GM12872 (cell line): ENCODE measurements at regions not wholly inside any gene's neighbourhood (a gene's known extent, or its start where the extent isn't known, plus 50 kb on each side); places are given as distances from the start of the nearest gene placed in this dataset.

Experiments
- TF ChIP-seq, protein P1 (sequence below): IDR thresholded peaks from 3 replicates; pipeline ENCODE4 v1.5.1; 2011; ENCODE audit warnings: low read depth, mild to moderate bottlenecking, low read length, moderate library complexity; ENCODE audit not compliant: insufficient read depth

- TF ChIP-seq, protein P1, sequence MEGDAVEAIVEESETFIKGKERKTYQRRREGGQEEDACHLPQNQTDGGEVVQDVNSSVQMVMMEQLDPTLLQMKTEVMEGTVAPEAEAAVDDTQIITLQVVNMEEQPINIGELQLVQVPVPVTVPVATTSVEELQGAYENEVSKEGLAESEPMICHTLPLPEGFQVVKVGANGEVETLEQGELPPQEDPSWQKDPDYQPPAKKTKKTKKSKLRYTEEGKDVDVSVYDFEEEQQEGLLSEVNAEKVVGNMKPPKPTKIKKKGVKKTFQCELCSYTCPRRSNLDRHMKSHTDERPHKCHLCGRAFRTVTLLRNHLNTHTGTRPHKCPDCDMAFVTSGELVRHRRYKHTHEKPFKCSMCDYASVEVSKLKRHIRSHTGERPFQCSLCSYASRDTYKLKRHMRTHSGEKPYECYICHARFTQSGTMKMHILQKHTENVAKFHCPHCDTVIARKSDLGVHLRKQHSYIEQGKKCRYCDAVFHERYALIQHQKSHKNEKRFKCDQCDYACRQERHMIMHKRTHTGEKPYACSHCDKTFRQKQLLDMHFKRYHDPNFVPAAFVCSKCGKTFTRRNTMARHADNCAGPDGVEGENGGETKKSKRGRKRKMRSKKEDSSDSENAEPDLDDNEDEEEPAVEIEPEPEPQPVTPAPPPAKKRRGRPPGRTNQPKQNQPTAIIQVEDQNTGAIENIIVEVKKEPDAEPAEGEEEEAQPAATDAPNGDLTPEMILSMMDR = no peak
These were observed 275.9 kb downstream of the MAN2A1 start for GRCh38 chr5:109965634-109966033.

DNA sequence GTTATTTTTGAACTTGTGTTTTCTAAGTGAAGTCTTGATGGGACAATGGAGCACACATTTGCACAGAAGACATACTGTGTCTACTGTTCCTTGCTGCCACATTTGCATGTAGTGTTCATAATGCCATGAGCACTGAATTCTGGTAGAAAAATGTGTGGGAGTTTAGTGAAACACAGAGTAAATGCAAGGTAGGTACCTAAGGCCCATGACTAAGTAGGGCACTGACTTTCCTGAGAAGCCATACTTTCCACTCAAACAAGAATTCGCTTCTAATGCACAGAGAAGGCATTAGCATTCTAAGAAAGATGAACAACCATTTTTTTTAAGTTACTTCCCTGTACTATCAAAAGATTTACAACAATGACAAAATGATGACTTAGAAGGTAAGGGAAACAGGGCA, 282.2 kb downstream of the MAN2A1 start:
- TF ChIP-seq, protein P1 = no peak

GRCh38 chr5:109981979-109982378, 292.3 kb downstream of the MAN2A1 start:
- TF ChIP-seq, protein P1 = no peak

DNA sequence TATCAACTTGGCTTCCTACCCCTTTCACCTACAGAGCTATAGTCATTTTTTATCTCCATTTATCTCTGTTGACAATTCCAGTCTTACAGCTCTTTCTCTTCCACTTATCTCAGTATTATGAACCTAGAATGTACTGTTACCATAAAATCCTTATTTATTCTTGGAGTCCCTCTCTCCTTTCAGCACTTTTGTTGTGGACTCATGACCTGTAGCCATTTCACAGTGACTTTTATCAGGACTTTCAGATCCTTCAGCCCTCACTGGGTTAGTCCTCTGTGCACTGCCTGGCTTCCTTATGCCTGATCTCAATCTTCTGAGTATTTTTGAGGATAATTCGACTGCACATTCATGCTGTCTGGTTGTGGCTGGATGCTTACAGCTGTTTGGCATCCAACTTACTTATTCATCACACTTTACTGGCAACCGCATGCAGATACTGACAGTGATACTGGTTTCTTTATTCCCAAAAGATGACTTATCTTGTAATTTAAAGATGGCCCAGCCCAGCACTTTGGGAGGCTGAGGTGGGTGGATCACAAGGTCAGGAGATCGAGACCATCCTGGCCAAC, 293.3 kb downstream of the MAN2A1 start:
- TF ChIP-seq, protein P1 = no peak

GRCh38 chr5:109986726-109987125, 297.0 kb downstream of the MAN2A1 start:
- TF ChIP-seq, protein P1 = no peak

DNA sequence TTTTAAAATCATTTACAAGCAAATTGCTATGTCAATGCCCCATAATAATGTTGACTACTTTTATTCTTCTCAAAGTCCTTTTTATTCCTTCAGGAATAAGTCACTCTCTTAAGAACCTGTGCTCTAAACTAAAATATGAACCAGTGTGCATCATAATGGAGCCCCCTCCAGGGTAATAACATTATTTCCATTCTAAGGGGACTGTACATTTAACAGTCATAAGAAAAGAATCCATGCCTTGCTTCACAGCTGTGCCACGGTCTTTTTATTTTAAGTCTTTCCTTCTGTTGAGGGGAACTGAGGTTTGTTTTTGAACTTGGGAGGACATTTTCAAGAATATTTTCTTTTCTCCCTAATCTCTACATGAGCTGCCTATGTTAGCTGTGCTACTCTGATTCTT, 297.6 kb downstream of the MAN2A1 start:
- TF ChIP-seq, protein P1 = no peak

DNA sequence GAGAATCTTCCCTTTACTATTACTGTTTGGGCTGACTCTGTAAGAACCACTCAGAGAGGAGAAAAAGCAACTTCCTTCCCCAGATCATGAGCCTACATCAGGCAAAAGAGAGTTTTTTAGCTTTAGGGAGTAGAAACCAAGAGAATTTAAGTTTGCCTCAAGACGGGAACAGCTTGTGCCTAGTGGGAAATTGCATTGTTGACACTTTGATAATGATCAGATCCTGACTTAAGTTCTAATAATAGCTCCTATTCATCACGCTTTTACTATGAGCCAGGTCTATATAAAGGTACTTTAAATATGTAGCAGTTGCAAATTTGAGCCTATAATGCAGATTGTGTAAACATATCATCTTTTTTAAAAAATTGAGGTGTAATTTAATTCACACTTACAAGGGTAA, 298.2 kb downstream of the MAN2A1 start:
- TF ChIP-seq, protein P1 = no peak
